ENCODE measurements at regions not wholly inside any gene's neighbourhood (a gene's known extent, or its start where the extent isn't known, plus 50 kb on each side); places are given as distances from the start of the nearest gene placed in this dataset.
A peak's percentile ranks its signal among the peaks of the same experiment; 100 is the strongest.

- TF ChIP-seq ZFP37 (CRISPR knock-in tag; IDR thresholded peaks at IDR 0.05; ENCODE audit: borderline replicate concordance) (peak; percentile 93), MAF1 (CRISPR knock-in tag; IDR thresholded peaks at IDR 0.05; ENCODE audit: borderline replicate concordance) (no peak), RFXAP (CRISPR knock-in tag; IDR thresholded peaks at IDR 0.05; ENCODE audit: borderline replicate concordance) (0 out of 2 replicates have a peak, but pooled peaks have one; percentile 32), SNAI1 (CRISPR knock-in tag; IDR thresholded peaks at IDR 0.05; ENCODE audit: borderline replicate concordance) (no peak; the same call in 1 of the 2 replicates), SAP130 (CRISPR knock-in tag; IDR thresholded peaks at IDR 0.05; ENCODE audit: low read depth) (peak; percentile 83), ISX (CRISPR knock-in tag; conservative IDR thresholded peaks at IDR 0.05) (0 out of 2 replicates have a peak, but pooled peaks have one; percentile 67), ZNF530 (CRISPR knock-in tag; IDR thresholded peaks at IDR 0.05; ENCODE audit: low read depth) (no peak), TGIF2 (CRISPR knock-in tag; IDR thresholded peaks at IDR 0.05) (0 out of 2 replicates have a peak, but pooled peaks have one; percentile 58), U2AF2 (IDR thresholded peaks at IDR 0.05; ENCODE audit: low read depth, low read length) (no peak), ZFP62 (CRISPR knock-in tag; IDR thresholded peaks at IDR 0.05) (no peak), SMAD3 (CRISPR knock-in tag; IDR thresholded peaks at IDR 0.05) (peak; percentile 87), AGO1 (IDR thresholded peaks at IDR 0.05; ENCODE audit: low read depth, low read length, poor library complexity, severe bottlenecking) (no peak), ZNF83 (CRISPR knock-in tag; IDR thresholded peaks at IDR 0.05; ENCODE audit: borderline replicate concordance) (no peak), ZMAT3 (CRISPR knock-in tag; conservative IDR thresholded peaks at IDR 0.05) (no peak; the same call in 1 of the 2 replicates), ATM (IDR thresholded peaks at IDR 0.05; ENCODE audit: borderline replicate concordance) (no peak), ZNF749 (CRISPR knock-in tag; IDR thresholded peaks at IDR 0.05; ENCODE audit: borderline replicate concordance) (no peak), ZNF557 (CRISPR knock-in tag; IDR thresholded peaks at IDR 0.05) (peak; percentile 94), ZBTB3 (CRISPR knock-in tag; IDR thresholded peaks at IDR 0.05; ENCODE audit: borderline replicate concordance, low read depth) (no peak; the same call in 1 of the 2 replicates), GRHL1 (CRISPR knock-in tag; conservative IDR thresholded peaks at IDR 0.05) (no peak), ZNF850 (CRISPR knock-in tag; conservative IDR thresholded peaks at IDR 0.05) (no peak), ZNF619 (CRISPR knock-in tag; IDR thresholded peaks at IDR 0.05) (0 out of 2 replicates have a peak, but pooled peaks have one; percentile 84), IKZF1 (IDR thresholded peaks at IDR 0.05) (no peak), LCORL (IDR thresholded peaks at IDR 0.05) (no peak), LCORL (CRISPR knock-in tag; IDR thresholded peaks at IDR 0.05) (peak; percentile 85), ZNF232 (CRISPR knock-in tag; IDR thresholded peaks at IDR 0.05; ENCODE audit: borderline replicate concordance) (peak; percentile 94)
- TF ChIP-seq, protein P1, sequence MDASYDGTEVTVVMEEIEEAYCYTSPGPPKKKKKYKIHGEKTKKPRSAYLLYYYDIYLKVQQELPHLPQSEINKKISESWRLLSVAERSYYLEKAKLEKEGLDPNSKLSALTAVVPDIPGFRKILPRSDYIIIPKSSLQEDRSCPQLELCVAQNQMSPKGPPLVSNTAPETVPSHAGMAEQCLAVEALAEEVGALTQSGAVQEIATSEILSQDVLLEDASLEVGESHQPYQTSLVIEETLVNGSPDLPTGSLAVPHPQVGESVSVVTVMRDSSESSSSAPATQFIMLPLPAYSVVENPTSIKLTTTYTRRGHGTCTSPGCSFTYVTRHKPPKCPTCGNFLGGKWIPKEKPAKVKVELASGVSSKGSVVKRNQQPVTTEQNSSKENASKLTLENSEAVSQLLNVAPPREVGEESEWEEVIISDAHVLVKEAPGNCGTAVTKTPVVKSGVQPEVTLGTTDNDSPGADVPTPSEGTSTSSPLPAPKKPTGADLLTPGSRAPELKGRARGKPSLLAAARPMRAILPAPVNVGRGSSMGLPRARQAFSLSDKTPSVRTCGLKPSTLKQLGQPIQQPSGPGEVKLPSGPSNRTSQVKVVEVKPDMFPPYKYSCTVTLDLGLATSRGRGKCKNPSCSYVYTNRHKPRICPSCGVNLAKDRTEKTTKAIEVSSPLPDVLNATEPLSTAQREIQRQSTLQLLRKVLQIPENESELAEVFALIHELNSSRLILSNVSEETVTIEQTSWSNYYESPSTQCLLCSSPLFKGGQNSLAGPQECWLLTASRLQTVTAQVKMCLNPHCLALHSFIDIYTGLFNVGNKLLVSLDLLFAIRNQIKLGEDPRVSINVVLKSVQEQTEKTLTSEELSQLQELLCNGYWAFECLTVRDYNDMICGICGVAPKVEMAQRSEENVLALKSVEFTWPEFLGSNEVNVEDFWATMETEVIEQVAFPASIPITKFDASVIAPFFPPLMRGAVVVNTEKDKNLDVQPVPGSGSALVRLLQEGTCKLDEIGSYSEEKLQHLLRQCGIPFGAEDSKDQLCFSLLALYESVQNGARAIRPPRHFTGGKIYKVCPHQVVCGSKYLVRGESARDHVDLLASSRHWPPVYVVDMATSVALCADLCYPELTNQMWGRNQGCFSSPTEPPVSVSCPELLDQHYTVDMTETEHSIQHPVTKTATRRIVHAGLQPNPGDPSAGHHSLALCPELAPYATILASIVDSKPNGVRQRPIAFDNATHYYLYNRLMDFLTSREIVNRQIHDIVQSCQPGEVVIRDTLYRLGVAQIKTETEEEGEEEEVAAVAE (CRISPR knock-in tag; IDR thresholded peaks at IDR 0.05; ENCODE audit: borderline replicate concordance): peak; percentile 88
These were observed 149.6 kb downstream of the IRS1 start (continued) for GRCh38 chr2:226649871-226650660.
